ENCODE measurements at regions not wholly inside any gene's neighbourhood (a gene's known extent, or its start where the extent isn't known, plus 50 kb on each side); places are given as distances from the start of the nearest gene placed in this dataset.

GRCh38 chr13:40340368-40341095, 325.9 kb downstream of the FOXO1 start:
- in situ Hi-C loops (cut with MboI; ENCODE audit: low pct_unique_long_range_greater_than_20kb, low sequenced_read_pairs) = no loop called here
- no peak for DNase-seq

GRCh38 chr13:40341096-40341471, 325.4 kb downstream of the FOXO1 start:
- no peak for DNase-seq
- in situ Hi-C loops (cut with MboI; ENCODE audit: low pct_unique_long_range_greater_than_20kb, low sequenced_read_pairs) = no loop called here

- no peak for DNase-seq
- in situ Hi-C loops (cut with MboI; ENCODE audit: low pct_unique_long_range_greater_than_20kb, low sequenced_read_pairs) = no loop called here
Measured at GRCh38 chr13:40341501-40341900, 324.9 kb downstream of the FOXO1 start.

GRCh38 chr13:40342461-40342860, 324.0 kb downstream of the FOXO1 start:
- in situ Hi-C loops (cut with MboI; ENCODE audit: low pct_unique_long_range_greater_than_20kb, low sequenced_read_pairs) = no loop called here
- DNase-seq = no peak

GRCh38 chr13:40342901-40343300, 323.5 kb downstream of the FOXO1 start:
- no peak for DNase-seq
- in situ Hi-C loops (cut with MboI; ENCODE audit: low pct_unique_long_range_greater_than_20kb, low sequenced_read_pairs) = no loop called here

- no peak for DNase-seq
- in situ Hi-C loops (cut with MboI; ENCODE audit: low pct_unique_long_range_greater_than_20kb, low sequenced_read_pairs) = no loop called here
Measured at GRCh38 chr13:40343550-40344269, 322.7 kb downstream of the FOXO1 start.

- in situ Hi-C loops (cut with MboI; ENCODE audit: low pct_unique_long_range_greater_than_20kb, low sequenced_read_pairs) = no loop called here
- DNase-seq = no peak
Measured at GRCh38 chr13:40344270-40345148, 321.9 kb downstream of the FOXO1 start.

- DNase-seq = no peak
- in situ Hi-C loops (cut with MboI; ENCODE audit: low pct_unique_long_range_greater_than_20kb, low sequenced_read_pairs) = no loop called here
Measured at GRCh38 chr13:40345149-40345514, 321.3 kb downstream of the FOXO1 start.

- in situ Hi-C loops (cut with MboI; ENCODE audit: low pct_unique_long_range_greater_than_20kb, low sequenced_read_pairs) = no loop called here
- DNase-seq = no peak
Measured at GRCh38 chr13:40345654-40346372, 320.6 kb downstream of the FOXO1 start.

GRCh38 chr13:40346592-40346991, 319.8 kb downstream of the FOXO1 start:
- DNase-seq = no peak
- in situ Hi-C loops (cut with MboI; ENCODE audit: low pct_unique_long_range_greater_than_20kb, low sequenced_read_pairs) = no loop called here

- in situ Hi-C loops (cut with MboI; ENCODE audit: low pct_unique_long_range_greater_than_20kb, low sequenced_read_pairs) = no loop called here
- DNase-seq = no peak
Measured at GRCh38 chr13:40348096-40348679, 318.3 kb downstream of the FOXO1 start.

GRCh38 chr13:40350283-40350992, 316.0 kb downstream of the FOXO1 start:
- DNase-seq = no peak
- in situ Hi-C loops (cut with MboI; ENCODE audit: low pct_unique_long_range_greater_than_20kb, low sequenced_read_pairs) = no loop called here

GRCh38 chr13:40351537-40352379, 314.7 kb downstream of the FOXO1 start:
- DNase-seq = no peak

GRCh38 chr13:40352380-40352778, 314.1 kb downstream of the FOXO1 start:
- DNase-seq = no peak
- in situ Hi-C loops (cut with MboI; ENCODE audit: low pct_unique_long_range_greater_than_20kb, low sequenced_read_pairs) = no loop called here

More at GRCh38 chr13:40351537-40352379, 314.7 kb downstream of the FOXO1 start:
- in situ Hi-C loops (cut with MboI; ENCODE audit: low pct_unique_long_range_greater_than_20kb, low sequenced_read_pairs) = no loop called here

- in situ Hi-C loops (cut with MboI; ENCODE audit: low pct_unique_long_range_greater_than_20kb, low sequenced_read_pairs) = no loop called here
- no peak for DNase-seq
Measured at GRCh38 chr13:40352802-40353562, 313.5 kb downstream of the FOXO1 start.

- DNase-seq = no peak
- in situ Hi-C loops (cut with MboI; ENCODE audit: low pct_unique_long_range_greater_than_20kb, low sequenced_read_pairs) = no loop called here
Measured at GRCh38 chr13:40355126-40355724, 311.2 kb downstream of the FOXO1 start.
